SK-N-SH (cell line): ENCODE measurements at regions not wholly inside any gene's neighbourhood (a gene's known extent, or its start where the extent isn't known, plus 50 kb on each side); places are given as distances from the start of the nearest gene placed in this dataset.

Source experiments
- CTCF ChIA-PET: fragments of 300-600, 350-600 bp; formaldehyde crosslinking; extraction: SDS; loops from one replicate; lab custom pipeline; 2021; lab: Yijun Ruan, JAX
- POLR2A ChIA-PET: fragments of 350-600 bp; sonication (Branson Sonifier 250); formaldehyde crosslinking; extraction: SDS; loops from one replicate; lab custom pipeline; 2020; ENCODE audit warnings: antibody characterized with exemption, inconsistent platforms; lab: Yijun Ruan, JAX
- DNase-seq: peaks from one replicate; pipeline ENCODE4 v3.0.0; 2012
- H2AFZ ChIP-seq: fragments of 200-600 bp; sonication (generic); 2 replicates; pipeline ENCODE4 v1.8.1; 2016; ENCODE audit warnings: antibody characterized with exemption, mild to moderate bottlenecking, low read depth
- H3F3A ChIP-seq: fragments of 200-600 bp; sonication (generic); replicated peaks from 2 replicates; pipeline ENCODE3; 2016; ENCODE audit warnings: antibody characterized with exemption, mild to moderate bottlenecking; ENCODE audit not compliant: insufficient read depth
- H3K27ac ChIP-seq, 2 experiments: fragments of 200-500 bp in 1 of 2; fragments of 200-600 bp in 1 of 2; sonication (Bioruptor generic) in 1 of 2; sonication (generic), shearing (Covaris generic) in 1 of 2; 2 replicates each; pipeline versions ENCODE4 v1.5.1 to v1.6.1; 2014 to 2016; ENCODE audit warnings: low read depth in 2 of 2, inconsistent platforms in 1 of 2, low read length in 1 of 2, mild to moderate bottlenecking in 1 of 2, mixed read lengths in 1 of 2
- H3K27me3 ChIP-seq: fragments of 200-600 bp; sonication (generic), shearing (Covaris generic); 2 replicates; pipeline ENCODE4 v1.6.1; 2016; ENCODE audit warnings: mixed run types; ENCODE audit not compliant: insufficient read depth
- H3K36me3 ChIP-seq, 2 experiments: fragments of 200-500 bp in 1 of 2; fragments of 200-600 bp in 1 of 2; sonication (Bioruptor generic) in 1 of 2; sonication (generic) in 1 of 2; replicated peaks in 1 of 2; 2 replicates each; pipeline versions ENCODE3 to v1.5.1; 2014 to 2016; ENCODE audit warnings: low read length in 1 of 2, mild to moderate bottlenecking in 1 of 2; ENCODE audit not compliant: insufficient read depth in 2 of 2, control insufficient read depth in 1 of 2
- H3K4me1 ChIP-seq, 2 experiments: fragments of 200-500 bp in 1 of 2; fragments of 200-600 bp in 1 of 2; sonication (Bioruptor generic) in 1 of 2; sonication (generic), shearing (Covaris generic) in 1 of 2; 2 replicates each; pipeline versions ENCODE4 v1.5.1 to v1.6.1; 2014 to 2016; ENCODE audit warnings: low read depth in 1 of 2, low read length in 1 of 2, mixed run types in 1 of 2; ENCODE audit not compliant: insufficient read depth in 2 of 2, control insufficient read depth in 1 of 2
- H3K4me2 ChIP-seq: fragments of 200-600 bp; sonication (generic), shearing (Covaris generic); 2 replicates; pipeline ENCODE4 v1.6.1; 2017; ENCODE audit warnings: mixed run types
- H3K4me3 ChIP-seq, 2 experiments: fragments of 200-500 bp in 1 of 2; fragments of 200-600 bp in 1 of 2; sonication (Bioruptor generic) in 1 of 2; sonication (generic), shearing (Covaris generic) in 1 of 2; 2 replicates each; pipeline versions ENCODE4 v1.5.1 to v1.8.1; 2014 to 2016; ENCODE audit warnings: low read depth in 2 of 2, inconsistent platforms in 1 of 2, low read length in 1 of 2, mild to moderate bottlenecking in 1 of 2, mixed read lengths in 1 of 2, moderate library complexity in 1 of 2
- H3K79me2 ChIP-seq: fragments of 200-600 bp; sonication (generic); 2 replicates; pipeline ENCODE4 v1.8.1; 2017; ENCODE audit warnings: mild to moderate bottlenecking; ENCODE audit not compliant: insufficient read depth
- H3K9ac ChIP-seq: fragments of 200-600 bp; sonication (generic); 2 replicates; pipeline ENCODE4 v1.6.1; 2017; ENCODE audit warnings: mixed run types
- H3K9me2 ChIP-seq: fragments of 200-600 bp; sonication (generic); 2 replicates; pipeline ENCODE4 v1.6.1; 2017; ENCODE audit warnings: mixed run types
- H3K9me3 ChIP-seq: fragments of 200-600 bp; sonication (generic); 2 replicates; pipeline ENCODE4 v1.6.1; 2017; ENCODE audit warnings: mixed run types, mild to moderate bottlenecking, moderate library complexity
- H4K20me1 ChIP-seq: fragments of 200-600 bp; sonication (generic); 2 replicates; pipeline ENCODE4 v1.6.1; 2017; ENCODE audit warnings: mild to moderate bottlenecking, mixed run types; ENCODE audit not compliant: insufficient read depth
- ELF1 ChIP-seq: IDR thresholded peaks from 2 replicates; pipeline ENCODE4 v1.4.0; 2012
- EP300 ChIP-seq, 2 experiments: IDR thresholded peaks; 2 replicates each; pipeline versions ENCODE4 v1.4.0 to v1.6.1; 2012; ENCODE audit warnings: borderline replicate concordance in 1 of 2, low read depth in 1 of 2, low read length in 1 of 2
- FOSL2 ChIP-seq: IDR thresholded peaks from 2 replicates; pipeline ENCODE4 v1.4.0; 2012; ENCODE audit warnings: low read depth, mild to moderate bottlenecking, moderate library complexity, borderline replicate concordance
- FOXJ3 ChIP-seq: sonication (generic); formaldehyde crosslinking; IDR thresholded peaks from 2 replicates; pipeline ENCODE4 v1.5.1; 2020; ENCODE audit warnings: mild to moderate bottlenecking, missing genetic modification reagents
- FOXM1 ChIP-seq: IDR thresholded peaks from 2 replicates; pipeline ENCODE4 v1.4.0; 2012; ENCODE audit warnings: low read depth, mild to moderate bottlenecking
- GABPA ChIP-seq: IDR thresholded peaks from 2 replicates; pipeline ENCODE4 v1.4.0; 2012; ENCODE audit warnings: low read depth, mild to moderate bottlenecking
- IRF3 ChIP-seq: fragments of 150-350 bp; IDR thresholded peaks from 2 replicates; pipeline ENCODE4 v1.6.1; 2016; ENCODE audit warnings: mild to moderate bottlenecking, low read depth, low read length
- MAX ChIP-seq: IDR thresholded peaks from 2 replicates; pipeline ENCODE4 v1.4.0; 2012; ENCODE audit warnings: low read depth
- MXI1 ChIP-seq: IDR thresholded peaks from 2 replicates; pipeline ENCODE4 v1.6.1; 2012; ENCODE audit warnings: mild to moderate bottlenecking, low read depth, low read length, improper control_type of control experiment
- PBX3 ChIP-seq: IDR thresholded peaks from 2 replicates; pipeline ENCODE4; 2012
- POLR2AphosphoS5 ChIP-seq: IDR thresholded peaks from 2 replicates; pipeline ENCODE4 v1.6.1; 2012; ENCODE audit warnings: low read depth, low read length
- RCOR1 ChIP-seq: fragments of 150-350 bp; IDR thresholded peaks from 2 replicates; pipeline ENCODE4 v1.6.1; 2017; ENCODE audit warnings: antibody characterized with exemption, low read length
- REST ChIP-seq: IDR thresholded peaks from 2 replicates; pipeline ENCODE4 v1.6.1; 2012; ENCODE audit warnings: mild to moderate bottlenecking, low read depth, low read length, moderate library complexity
- RXRA ChIP-seq: IDR thresholded peaks from 2 replicates; pipeline ENCODE4 v1.4.0; 2012; ENCODE audit warnings: low read depth, mild to moderate bottlenecking, borderline replicate concordance
- SMC3 ChIP-seq: IDR thresholded peaks from 2 replicates; pipeline ENCODE4 v1.6.1; 2012; ENCODE audit warnings: low read depth, low read length, improper control_type of control experiment
- TAF1 ChIP-seq: IDR thresholded peaks from 2 replicates; pipeline ENCODE4 v1.6.1; 2012; ENCODE audit warnings: low read depth, mild to moderate bottlenecking, low read length, moderate library complexity, borderline replicate concordance
- TCF12 ChIP-seq: IDR thresholded peaks from 2 replicates; pipeline ENCODE4 v1.4.0; 2012
- USF2 ChIP-seq: fragments of 150-350 bp; IDR thresholded peaks from 2 replicates; pipeline ENCODE4 v1.6.1; 2017; ENCODE audit warnings: antibody characterized with exemption, low read length, low read depth, borderline replicate concordance
- YY1 ChIP-seq: IDR thresholded peaks from 2 replicates; pipeline ENCODE4 v1.4.0; 2012; ENCODE audit warnings: low read depth, mild to moderate bottlenecking
- WGBS: methylation state at CpG from one replicate; pipeline ENCODE4 v1.1.6; 2017; ENCODE audit warnings: low lambda C conversion rate; 5-methylcytosine and 5-hydroxymethylcytosine counted together

GRCh38 chr7:67675971-67676370, 679.3 kb downstream of the TYW1 start:
- WGBS, result 17% methylated on average over 2 of the region's 2 CpGs
- Histone ChIP-seq H3K27me3 (no peaks in the 10 kb centered on the region), H3K4me1 (no peaks in the 10 kb centered on the region), H2AFZ (no peak overlapping the region), H3K27ac (no peak overlapping the region), H3K4me3 (no peak overlapping the region), H4K20me1 (no peaks in the 10 kb centered on the region), H3K36me3 (no peaks in the 10 kb centered on the region), H3K9ac (no peak overlapping the region), H3K9me2 (no peaks in the 10 kb centered on the region), H3F3A (no peaks in the 10 kb centered on the region), H3K9me3 (no peaks in the 10 kb centered on the region), H3K4me2 (no peak overlapping the region), H3K79me2 (no peaks in the 10 kb centered on the region)
- ChIA-PET CTCF (interaction anchor here (1.0 kb wide), 1 partner anchor 30 kb away, joined by 3 read pairs; no protein-coding TSS in a partner anchor), POLR2A (no interaction called here)
- DNase-seq, result no peak
- TF ChIP-seq ELF1, result no peak
- no peak for TF ChIP-seq MXI1
- no peak for TF ChIP-seq RCOR1
- no peak for TF ChIP-seq TAF1
- TF ChIP-seq FOSL2, result no peak
- TF ChIP-seq TCF12, result no peak
- no peak for TF ChIP-seq FOXM1
- TF ChIP-seq USF2, result no peak
- no peak for TF ChIP-seq YY1
- TF ChIP-seq IRF3, result no peak
- TF ChIP-seq RXRA, result no peak

GRCh38 chr7:67678419-67678818, 681.8 kb downstream of the TYW1 start:
- H4K20me1 ChIP-seq, result no peaks in the 10 kb centered on the region
- H3K27me3 ChIP-seq, result no peaks in the 10 kb centered on the region
- WGBS, result 16% methylated on average over 4 of the region's 4 CpGs
- H3K27ac ChIP-seq, result no peak overlapping the region
- H3K79me2 ChIP-seq, result no peaks in the 10 kb centered on the region
- H3K9ac ChIP-seq, result no peak overlapping the region
- no peak overlapping the region for H3K4me2 ChIP-seq
- no peaks in the 10 kb centered on the region for H3F3A ChIP-seq
- H3K4me1 ChIP-seq, result no peaks in the 10 kb centered on the region
- H3K4me3 ChIP-seq, result no peak overlapping the region
- no peaks in the 10 kb centered on the region for H3K36me3 ChIP-seq
- ChIA-PET CTCF (interaction anchor here (0.7 to 1.8 kb wide), 2 partner anchors 40 to 85 kb away, joined by 3 to 4 read pairs; no protein-coding TSS in a partner anchor), POLR2A (no interaction called here)
- no peaks in the 10 kb centered on the region for H3K9me2 ChIP-seq
- no peak overlapping the region for H2AFZ ChIP-seq
- DNase-seq, result no peak
- no peaks in the 10 kb centered on the region for H3K9me3 ChIP-seq
- TF ChIP-seq RCOR1, result no peak
- TF ChIP-seq SMC3, result no peak
- TF ChIP-seq USF2, result no peak
- TF ChIP-seq YY1, result no peak
- no peak for TF ChIP-seq REST
- TF ChIP-seq FOXJ3, result no peak
- no peak for TF ChIP-seq FOXM1
- no peak for TF ChIP-seq IRF3
- no peak for TF ChIP-seq EP300 (IDR thresholded peaks at IDR 0.05; ENCODE audit: borderline replicate concordance in 1 of 2, low read depth in 1 of 2, low read length in 1 of 2)
- TF ChIP-seq GABPA, result no peak
- TF ChIP-seq PBX3, result no peak
- TF ChIP-seq POLR2AphosphoS5, result no peak
- no peak for TF ChIP-seq MAX
